ENCODE measurements at regions not wholly inside any gene's neighbourhood (a gene's known extent, or its start where the extent isn't known, plus 50 kb on each side); places are given as distances from the start of the nearest gene placed in this dataset.

GRCh38 chr2:120617055-120617454, 118.6 kb upstream of the GLI2 start:
- Mint-ChIP-seq H3K4me1 (peaks cover 34% of the 10 kb centered on the region), H3K36me3 (no peaks in the 10 kb centered on the region), H3K4me3 (no peak overlapping the region), H3K27me3 (ENCODE audit: insufficient read depth, low read depth) (peaks cover 19% of the 10 kb centered on the region), H3K27ac (no peak overlapping the region), H3K9me3 (no peaks in the 10 kb centered on the region)
- Histone ChIP-seq H4K20me1 (ENCODE audit: low read depth) (no peaks in the 10 kb centered on the region), H3K27me3 (no peaks in the 10 kb centered on the region), H3F3A (ENCODE audit: low read depth) (no peaks in the 10 kb centered on the region), H3K9ac (no peak overlapping the region), H3K79me2 (ENCODE audit: low read depth) (no peaks in the 10 kb centered on the region), H3K27ac (no peak overlapping the region), H3K4me1 (no peaks in the 10 kb centered on the region), H3K4me2 (no peak overlapping the region), H3K9me3 (ENCODE audit: low read depth) (no peaks in the 10 kb centered on the region), H3K4me3 (no peak overlapping the region), H3K36me3 (no peaks in the 10 kb centered on the region), H2AFZ (replicated peaks) (no peak overlapping the region)
- DNase-seq (ENCODE audit: low spot score), result no peak
- TF ChIP-seq EZH2 (IDR thresholded peaks at IDR 0.05), result no peak
- TF ChIP-seq CTCF (IDR thresholded peaks at IDR 0.05), result no peak
- TF ChIP-seq EZH2phosphoT487 (IDR thresholded peaks at IDR 0.05), result no peak

GRCh38 chr2:120618830-120619229, 116.8 kb upstream of the GLI2 start:
- H3K9me3 Mint-ChIP-seq, result no peaks in the 10 kb centered on the region
- Histone ChIP-seq H3K9me3 (ENCODE audit: low read depth) (no peaks in the 10 kb centered on the region), H3F3A (ENCODE audit: low read depth) (no peaks in the 10 kb centered on the region), H3K4me1 (no peaks in the 10 kb centered on the region), H2AFZ (replicated peaks) (no peak overlapping the region), H3K4me3 (no peak overlapping the region), H4K20me1 (ENCODE audit: low read depth) (no peaks in the 10 kb centered on the region), H3K9ac (no peak overlapping the region), H3K27me3 (no peaks in the 10 kb centered on the region), H3K79me2 (ENCODE audit: low read depth) (no peaks in the 10 kb centered on the region), H3K36me3 (no peaks in the 10 kb centered on the region), H3K4me2 (no peak overlapping the region), H3K27ac (no peak overlapping the region)
- H3K27ac Mint-ChIP-seq, result no peak overlapping the region
- TF ChIP-seq EZH2phosphoT487 (IDR thresholded peaks at IDR 0.05), result no peak
- TF ChIP-seq EZH2 (IDR thresholded peaks at IDR 0.05), result no peak
- TF ChIP-seq CTCF (IDR thresholded peaks at IDR 0.05), result no peak
- H3K4me3 Mint-ChIP-seq, result no peak overlapping the region
- H3K27me3 Mint-ChIP-seq (ENCODE audit: insufficient read depth, low read depth), result peaks cover 10% of the 10 kb centered on the region
- no peaks in the 10 kb centered on the region for H3K36me3 Mint-ChIP-seq
- no peak for DNase-seq (ENCODE audit: low spot score)
- H3K4me1 Mint-ChIP-seq, result peaks cover 18% of the 10 kb centered on the region

- Histone ChIP-seq H4K20me1 (ENCODE audit: low read depth) (no peaks in the 10 kb centered on the region), H3K27me3 (no peaks in the 10 kb centered on the region), H3K4me1 (no peaks in the 10 kb centered on the region), H3K9me3 (ENCODE audit: low read depth) (no peaks in the 10 kb centered on the region), H3K36me3 (no peaks in the 10 kb centered on the region), H3K27ac (no peak overlapping the region), H3K9ac (no peak overlapping the region), H3K4me3 (no peak overlapping the region), H2AFZ (replicated peaks) (no peak overlapping the region), H3F3A (ENCODE audit: low read depth) (no peaks in the 10 kb centered on the region), H3K4me2 (no peak overlapping the region), H3K79me2 (ENCODE audit: low read depth) (no peaks in the 10 kb centered on the region)
- no peaks in the 10 kb centered on the region for H3K36me3 Mint-ChIP-seq
- no peak for DNase-seq (ENCODE audit: low spot score)
- H3K4me3 Mint-ChIP-seq, result no peak overlapping the region
- no peak overlapping the region for H3K27ac Mint-ChIP-seq
- peaks cover 10% of the 10 kb centered on the region for H3K4me1 Mint-ChIP-seq
- no peak for TF ChIP-seq CTCF (IDR thresholded peaks at IDR 0.05)
- no peak for TF ChIP-seq EZH2 (IDR thresholded peaks at IDR 0.05)
- TF ChIP-seq EZH2phosphoT487 (IDR thresholded peaks at IDR 0.05), result no peak
- no peaks in the 10 kb centered on the region for H3K9me3 Mint-ChIP-seq
- H3K27me3 Mint-ChIP-seq (ENCODE audit: insufficient read depth, low read depth), result peaks cover 8% of the 10 kb centered on the region
These were observed 116.1 kb upstream of the GLI2 start for GRCh38 chr2:120619579-120619978.
